AG04450 (cell line): ENCODE measurements at regions not wholly inside any gene's neighbourhood (a gene's known extent, or its start where the extent isn't known, plus 50 kb on each side); places are given as distances from the start of the nearest gene placed in this dataset.

Source experiments
- CTCF ChIA-PET: fragments of 300-600, 350-600 bp; formaldehyde crosslinking; extraction: SDS; loops from one replicate; lab custom pipeline; 2022; ENCODE audit warnings: antibody characterized with exemption, inconsistent platforms; lab: Charles Lee
- POLR2A ChIA-PET: fragments of 350-600 bp; formaldehyde crosslinking; extraction: SDS; loops from one replicate; lab custom pipeline; 2021; ENCODE audit warnings: antibody characterized with exemption, inconsistent platforms; lab: Yijun Ruan, JAX
- DNase-seq: peaks from one replicate; pipeline ENCODE4 v3.0.0-alpha.2; 2011; ENCODE audit warnings: low read depth, low spot score
- H3K27ac ChIP-seq: one replicate; pipeline ENCODE4 v1.5.1; 2012; ENCODE audit warnings: low read depth, low read length, control low read depth
- H3K27me3 ChIP-seq: one replicate; pipeline ENCODE4 v1.6.0; 2012; ENCODE audit warnings: low read length; ENCODE audit not compliant: control insufficient read depth, insufficient read depth
- H3K4me3 ChIP-seq: 2 replicates; pipeline ENCODE4 v1.5.1; 2011; ENCODE audit warnings: mild to moderate bottlenecking, low read depth, low read length, control low read depth
- H3K9me3 ChIP-seq: 2 replicates; pipeline ENCODE4 v1.5.1; 2012; ENCODE audit warnings: low read length; ENCODE audit not compliant: control insufficient read depth, insufficient read depth
- CTCF ChIP-seq: IDR thresholded peaks from 2 replicates; pipeline ENCODE4 v1.5.1; 2011; ENCODE audit warnings: low read depth, low read length, control low read depth, inconsistent platforms

GRCh38 chr1:38204698-38205097 lies 158.1 kb upstream of the POU3F1 start:
- POLR2A ChIA-PET = no interaction called here
- CTCF ChIA-PET = no interaction called here
- TF ChIP-seq CTCF = no peak
- H3K27ac ChIP-seq = no peak overlapping the region
- H3K27me3 ChIP-seq = no peaks in the 10 kb centered on the region
- H3K4me3 ChIP-seq = no peak overlapping the region
- no peaks in the 10 kb centered on the region for H3K9me3 ChIP-seq
- DNase-seq = no peak

- no peak for DNase-seq
- Histone ChIP-seq H3K4me3 (no peak overlapping the region), H3K9me3 (no peaks in the 10 kb centered on the region), H3K27me3 (peaks cover 2% of the 10 kb centered on the region), H3K27ac (no peak overlapping the region)
- POLR2A ChIA-PET = no interaction called here
- CTCF ChIA-PET = interaction anchor here (0.6 kb wide), 1 partner anchor 113 kb away, joined by 3 read pairs; no protein-coding TSS in a partner anchor
- TF ChIP-seq CTCF = no peak
Observed at GRCh38 chr1:38203441-38203840, 156.8 kb upstream of the POU3F1 start.

GRCh38 chr1:38201431-38201830 lies 154.8 kb upstream of the POU3F1 start:
- no peaks in the 10 kb centered on the region for H3K9me3 ChIP-seq
- ChIA-PET POLR2A (no interaction called here), CTCF (no interaction called here)
- no peak overlapping the region for H3K27ac ChIP-seq
- DNase-seq = no peak
- H3K27me3 ChIP-seq = peaks cover 5% of the 10 kb centered on the region
- no peak overlapping the region for H3K4me3 ChIP-seq
- no peak for TF ChIP-seq CTCF

- ChIA-PET POLR2A (no interaction called here), CTCF (no interaction called here)
- H3K27ac ChIP-seq = no peak overlapping the region
Observed at GRCh38 chr1:38198621-38199020, 152.0 kb upstream of the POU3F1 start.

GRCh38 chr1:38198099-38198498 lies 151.5 kb upstream of the POU3F1 start:
- no peak for DNase-seq
- H3K27me3 ChIP-seq = peaks cover 12% of the 10 kb centered on the region
- CTCF ChIA-PET = no interaction called here
- H3K4me3 ChIP-seq = no peak overlapping the region
- POLR2A ChIA-PET = no interaction called here
- H3K9me3 ChIP-seq = no peaks in the 10 kb centered on the region
- no peak for TF ChIP-seq CTCF
- no peak overlapping the region for H3K27ac ChIP-seq

More at GRCh38 chr1:38198621-38199020, 152.0 kb upstream of the POU3F1 start:
- no peak for TF ChIP-seq CTCF
- Histone ChIP-seq H3K27me3 (peaks cover 8% of the 10 kb centered on the region), H3K9me3 (no peaks in the 10 kb centered on the region), H3K4me3 (no peak overlapping the region)
- no peak for DNase-seq
